T1000 (cell line): ENCODE measurements at regions not wholly inside any gene's neighbourhood (a gene's known extent, or its start where the extent isn't known, plus 50 kb on each side); places are given as distances from the start of the nearest gene placed in this dataset.
"Not testable (repeated sequence)": the region's sequence is repeated elsewhere in the genome, so short reads cannot be mapped to it uniquely, and the experiment has no call there.

ENCODE experiments used
- DNase-seq: peaks from one replicate; lab custom pipeline; 2025; ENCODE audit warnings: mixed read lengths; lab: John Stamatoyannopoulos, UW

DNA sequence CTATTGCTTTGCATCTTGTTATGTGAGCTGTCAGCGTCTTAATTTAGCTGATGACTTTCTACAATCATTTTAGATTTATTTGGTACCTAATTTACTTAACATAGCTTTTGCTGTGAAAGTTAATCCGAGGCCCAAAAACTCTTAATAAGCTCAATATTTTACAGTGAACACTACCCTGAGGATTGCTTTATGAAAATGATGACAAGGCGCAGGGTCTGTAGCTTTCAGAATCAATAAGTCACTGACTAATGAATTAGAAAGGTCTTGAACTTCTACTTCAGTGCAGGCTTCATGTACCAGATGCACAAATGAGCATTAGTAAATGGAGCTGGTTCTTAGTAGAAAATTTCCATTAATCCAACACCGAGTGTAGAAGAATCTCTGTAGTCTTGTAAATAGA, 81.4 kb upstream of the ZNF366 start:
- no peak for DNase-seq

DNA sequence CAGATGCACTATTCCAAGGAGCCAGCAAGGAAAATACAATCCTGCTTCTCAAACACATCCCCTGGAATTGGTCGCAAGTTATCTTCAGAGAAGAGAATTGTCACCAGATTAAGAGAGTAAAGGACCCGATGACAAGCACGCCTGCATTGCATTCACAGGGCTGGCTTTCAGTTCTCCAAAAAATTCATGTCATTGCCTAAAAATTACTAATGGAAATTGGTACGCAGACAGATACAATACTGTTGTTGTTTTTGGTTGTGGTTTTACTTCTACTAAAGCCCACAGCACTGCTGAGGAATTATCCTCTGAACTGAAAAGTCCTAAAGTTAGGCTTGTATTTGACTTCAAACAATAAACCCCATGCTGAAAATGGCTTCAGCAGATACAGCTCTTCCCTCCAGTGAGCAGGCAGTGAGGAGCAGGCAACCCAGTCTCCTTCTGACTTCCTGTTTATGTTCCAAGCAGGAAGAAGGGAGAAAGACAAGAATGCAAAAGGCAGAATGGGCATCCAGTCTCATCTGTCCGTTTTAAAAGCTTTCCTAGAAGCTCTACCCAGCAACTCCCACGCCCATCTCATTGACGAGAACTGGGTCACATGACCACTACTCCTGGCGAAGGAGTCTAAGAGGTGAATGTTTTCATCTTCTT, 80.6 kb upstream of the ZNF366 start:
- DNase-seq = no peak

DNA sequence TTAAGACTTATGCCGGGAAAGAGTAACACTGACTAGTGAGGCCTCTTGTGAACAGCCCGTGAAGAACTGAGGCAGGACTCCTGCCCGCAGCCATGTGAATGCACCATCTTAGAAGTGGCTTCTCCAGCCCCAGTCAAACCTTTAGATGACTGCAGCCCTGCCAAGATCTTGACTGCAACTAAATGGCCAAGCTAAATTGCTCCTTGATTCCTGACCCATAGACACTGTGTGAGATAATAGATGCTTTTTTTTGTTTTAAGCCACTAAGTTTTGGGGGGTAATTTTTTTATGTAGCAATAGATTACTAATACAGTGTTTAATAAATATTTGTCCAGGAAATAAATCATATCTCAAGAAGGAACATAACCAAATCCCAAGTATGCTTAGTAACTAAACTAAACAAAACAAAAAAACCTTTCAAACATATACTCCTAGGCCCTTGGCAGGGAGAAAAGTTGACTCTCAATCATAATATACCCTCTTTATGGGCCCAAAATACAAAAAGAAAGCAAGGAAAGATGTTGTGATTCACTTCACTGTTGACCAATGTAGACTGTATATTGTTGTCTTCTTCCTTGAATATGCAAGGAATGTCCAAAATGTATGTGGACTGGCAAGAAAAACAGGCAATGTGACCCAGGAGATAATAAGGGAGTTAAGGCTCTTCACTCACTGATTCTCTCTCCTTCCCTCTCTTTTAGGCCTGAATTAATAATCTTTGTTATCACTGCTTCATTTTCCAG, 79.7 kb upstream of the ZNF366 start:
- DNase-seq = no peak

DNA sequence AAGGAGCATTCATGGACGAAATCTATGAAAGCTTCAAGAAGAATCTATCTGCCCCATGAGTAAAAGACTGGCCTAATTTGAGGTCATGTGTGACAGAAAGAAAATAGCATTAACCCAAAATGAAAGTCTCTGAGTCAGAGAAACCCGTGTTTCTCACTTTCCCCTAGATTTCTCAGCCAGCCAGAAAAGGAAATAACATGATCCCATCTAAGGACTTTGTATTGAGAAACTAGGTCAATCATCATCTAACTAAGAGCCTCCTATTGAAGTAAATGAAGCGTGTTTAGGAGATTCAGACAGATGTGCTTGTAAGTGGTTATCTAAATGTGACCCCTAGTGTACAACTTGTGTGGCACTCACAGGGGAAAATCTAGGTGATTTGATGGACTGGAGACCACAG, 77.3 kb upstream of the ZNF366 start:
- DNase-seq = no peak

DNA sequence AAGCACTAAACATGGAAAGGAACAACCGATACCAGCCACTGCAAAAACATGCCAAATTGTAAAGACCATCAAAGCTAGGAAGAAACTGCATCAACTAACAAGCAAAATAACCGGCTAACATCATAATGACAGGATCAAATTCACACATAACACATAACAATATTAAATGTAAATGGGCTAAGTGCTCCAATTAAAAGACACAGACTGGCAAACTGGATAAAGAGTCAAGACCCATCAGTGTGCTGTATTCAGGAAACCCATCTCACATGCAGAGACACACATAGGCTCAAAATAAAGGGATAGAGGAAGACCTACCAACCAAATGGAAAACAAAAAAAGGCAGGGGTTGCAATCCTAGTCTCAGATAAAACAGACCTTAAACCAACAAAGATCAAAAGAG, 72.1 kb upstream of the ZNF366 start:
- DNase-seq = not testable (repeated sequence)

DNA sequence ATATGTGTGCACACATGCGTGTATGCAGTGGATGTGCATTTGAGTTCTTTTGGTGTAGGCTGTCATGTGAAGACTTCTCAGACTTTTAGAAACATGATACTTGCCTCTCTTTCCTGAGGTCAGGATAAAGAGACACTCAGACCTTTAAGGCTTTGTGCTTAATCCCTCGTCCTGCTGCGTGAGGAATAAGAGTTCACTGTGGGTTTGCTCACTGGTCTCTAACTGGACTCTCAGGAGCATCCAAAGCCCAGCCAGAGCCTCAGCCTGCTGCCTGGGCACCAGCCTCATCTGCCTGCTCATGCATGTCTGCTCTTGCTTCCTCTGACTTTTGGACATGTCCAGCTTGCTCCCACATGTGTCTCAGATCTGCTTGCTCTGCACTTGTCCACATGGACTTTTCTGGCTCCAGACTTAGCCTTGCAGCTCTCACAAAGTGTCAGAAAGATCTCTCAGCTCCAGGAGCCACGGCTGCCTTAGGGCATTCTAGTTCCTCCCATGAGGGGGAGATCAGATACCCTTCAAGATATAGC, 65.1 kb upstream of the ZNF366 start:
- DNase-seq = no peak

DNA sequence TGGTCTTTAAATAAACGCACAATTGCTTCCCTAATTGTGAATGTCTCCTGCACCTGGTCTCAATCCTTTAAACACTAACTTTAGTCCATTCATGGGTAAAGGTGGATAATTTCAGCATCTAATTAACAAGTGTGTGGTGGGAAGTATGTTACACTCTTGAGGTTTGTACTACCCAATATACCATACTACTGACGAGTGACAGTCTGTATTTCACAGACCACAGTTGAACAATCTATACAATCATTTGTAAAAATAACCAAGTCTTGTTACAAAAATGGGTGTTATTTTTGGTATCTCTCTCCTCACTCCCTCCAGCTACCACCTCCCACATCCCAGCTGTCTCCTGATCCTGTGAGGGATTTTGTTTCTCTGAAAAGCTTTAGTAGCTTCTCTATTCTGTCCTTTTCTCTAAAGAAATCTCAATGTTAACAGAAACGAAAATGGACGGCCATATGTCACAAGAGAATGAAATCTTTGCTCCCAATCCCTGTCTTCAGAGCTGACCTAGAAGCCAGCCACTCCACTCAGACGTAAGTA, 62.3 kb upstream of the ZNF366 start:
- no peak for DNase-seq

DNA sequence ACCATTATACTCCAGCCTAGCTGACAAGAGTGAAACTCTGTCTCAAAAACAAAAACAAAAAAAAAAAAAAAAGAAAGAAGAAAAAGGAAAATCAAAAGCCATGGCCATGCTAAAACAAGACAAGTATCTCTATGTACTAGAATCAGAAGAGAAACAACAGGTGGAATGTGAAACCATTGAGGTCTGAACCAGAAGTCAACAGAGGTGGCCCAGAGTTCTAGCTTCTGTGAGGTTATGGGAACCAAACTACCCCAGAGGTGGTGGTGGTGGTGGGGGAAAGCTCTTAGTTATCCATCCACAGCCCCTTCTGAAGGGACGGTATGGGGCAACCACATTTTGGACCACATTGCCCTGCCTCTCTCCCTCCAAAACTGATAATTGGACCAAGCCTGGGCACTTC, 59.5 kb upstream of the ZNF366 start:
- no peak for DNase-seq

DNA sequence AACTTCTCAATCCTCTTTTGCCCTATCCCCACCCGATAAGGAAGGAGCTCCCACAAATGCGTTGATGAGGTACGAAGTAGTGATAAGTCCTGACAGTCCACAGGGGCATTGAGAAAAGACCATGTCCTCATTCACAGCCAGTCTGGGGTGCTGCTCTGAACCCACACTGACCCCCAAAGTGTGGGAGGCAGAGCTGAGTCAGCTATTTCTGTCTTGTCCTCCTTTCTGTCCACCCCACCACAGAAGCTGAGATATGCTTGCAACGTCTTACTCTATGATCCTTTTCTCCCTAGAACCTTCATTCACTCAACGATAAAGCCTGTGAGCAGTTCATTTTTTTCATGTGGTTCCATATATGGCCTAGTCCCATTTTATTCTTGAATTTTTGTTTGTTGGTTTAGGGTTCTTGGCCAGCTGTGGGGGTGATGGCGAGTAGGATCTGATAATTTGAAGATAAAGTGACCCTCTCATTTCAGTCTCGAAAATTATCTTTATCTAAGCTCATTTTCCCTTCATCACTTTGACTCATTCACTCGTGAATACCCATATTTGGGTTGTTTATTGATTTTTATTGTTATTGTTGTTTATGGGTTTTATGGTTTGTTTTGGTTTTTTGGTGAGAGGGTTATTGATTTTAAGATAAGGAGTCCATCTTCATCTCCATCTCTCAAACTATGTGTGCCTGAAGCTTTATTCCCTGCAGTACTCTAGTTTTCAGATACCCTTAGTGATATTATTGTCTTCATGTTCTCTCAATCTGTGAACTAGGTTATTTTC, 58.5 kb upstream of the ZNF366 start:
- no peak for DNase-seq

DNA sequence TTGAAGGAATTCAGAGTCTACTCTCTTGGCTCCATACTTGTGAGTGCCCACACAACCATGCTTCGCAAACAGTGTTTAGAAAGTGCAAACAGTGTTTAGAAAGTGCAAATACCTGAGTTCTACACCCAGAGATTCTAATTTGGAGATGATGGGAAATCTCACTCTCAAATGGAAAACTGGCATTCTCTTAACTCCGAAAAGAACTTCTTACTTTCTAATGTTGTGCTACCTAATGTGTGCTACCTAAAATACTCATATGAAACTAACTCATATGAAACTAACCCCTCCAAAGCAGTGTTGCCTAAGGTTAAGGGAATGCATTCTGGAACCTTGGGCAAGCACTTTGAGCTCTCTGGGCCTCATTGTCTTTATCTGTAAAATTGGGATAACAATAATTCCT, 55.5 kb upstream of the ZNF366 start:
- DNase-seq = no peak

DNA sequence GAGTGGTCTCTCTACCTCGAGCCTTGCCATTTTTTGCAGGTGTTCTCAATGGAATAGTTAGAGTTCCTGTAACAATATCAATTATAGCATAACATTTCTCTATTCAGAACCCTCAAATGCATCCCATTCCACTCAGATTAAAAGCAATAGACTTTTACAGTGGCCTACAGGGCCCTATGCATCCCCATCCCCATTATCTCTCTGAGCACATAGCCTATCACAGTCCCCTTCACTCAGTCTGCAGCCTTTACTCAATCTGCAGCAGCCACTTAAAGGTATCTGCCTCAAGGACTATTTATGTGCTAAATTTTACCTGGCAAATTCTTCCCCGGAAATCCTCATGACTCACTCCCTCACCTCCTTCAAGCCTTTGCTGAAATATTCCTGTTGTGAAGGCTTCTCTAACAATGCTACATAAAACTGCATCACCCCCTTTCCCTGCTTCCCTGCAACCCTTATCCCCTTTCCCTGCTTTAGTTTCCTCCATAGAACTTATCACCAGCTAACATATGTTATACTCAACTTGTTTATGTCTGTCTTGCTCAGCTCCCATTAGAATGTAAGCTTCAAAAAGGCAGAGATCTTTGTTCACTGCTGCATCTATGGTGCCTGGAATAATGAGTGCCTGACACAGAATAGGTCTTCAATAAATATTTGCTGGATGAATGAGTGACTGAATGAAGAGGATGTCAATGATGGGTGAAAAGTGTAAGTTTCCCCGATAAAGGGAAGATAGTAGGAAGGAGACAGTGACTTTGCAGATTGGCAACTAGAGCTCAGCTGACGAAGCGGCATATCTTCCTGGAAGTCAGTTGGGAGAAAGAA, 54.1 kb upstream of the ZNF366 start:
- no peak for DNase-seq

DNA sequence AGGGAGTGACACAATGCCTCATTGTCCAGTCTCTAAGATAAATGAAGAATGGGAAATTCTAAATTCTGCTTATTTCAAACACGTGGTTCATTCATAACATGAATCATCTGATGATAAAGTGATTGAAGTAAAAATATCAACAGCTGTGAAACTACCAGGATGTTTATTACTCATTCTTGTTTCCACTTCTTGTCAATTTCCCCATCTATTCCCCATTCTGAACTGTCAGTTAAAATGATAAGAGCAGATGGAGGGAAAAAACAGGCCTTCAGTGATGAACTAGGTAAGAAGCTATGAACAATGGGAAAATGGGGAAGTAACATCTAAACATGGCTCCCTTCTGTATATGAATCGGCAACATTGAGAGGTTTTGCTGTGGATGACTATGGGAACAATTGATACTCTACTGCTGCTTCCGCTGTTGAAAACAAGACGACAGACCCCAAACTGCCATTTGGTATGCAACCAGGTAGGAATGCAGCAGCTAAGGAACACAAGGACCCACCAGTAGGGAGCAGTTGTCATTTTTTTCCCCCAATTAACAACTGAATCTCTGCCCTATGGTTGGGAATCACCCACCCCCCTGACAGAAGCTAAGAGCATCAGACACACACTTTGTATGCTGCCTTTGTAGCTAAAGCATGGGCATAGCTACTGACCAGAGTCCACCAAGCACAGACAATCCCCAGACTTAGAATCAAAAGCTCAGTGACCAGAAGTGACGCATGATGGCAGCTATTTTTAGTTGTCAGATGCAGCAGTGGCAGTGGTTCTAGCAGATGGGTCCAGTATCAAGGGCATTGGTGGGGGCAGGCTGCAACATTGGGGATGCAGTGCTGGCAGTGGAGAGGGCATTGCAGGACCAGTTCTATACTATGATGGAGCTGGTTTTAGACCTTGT, 52.9 kb upstream of the ZNF366 start:
- DNase-seq = no peak

DNA sequence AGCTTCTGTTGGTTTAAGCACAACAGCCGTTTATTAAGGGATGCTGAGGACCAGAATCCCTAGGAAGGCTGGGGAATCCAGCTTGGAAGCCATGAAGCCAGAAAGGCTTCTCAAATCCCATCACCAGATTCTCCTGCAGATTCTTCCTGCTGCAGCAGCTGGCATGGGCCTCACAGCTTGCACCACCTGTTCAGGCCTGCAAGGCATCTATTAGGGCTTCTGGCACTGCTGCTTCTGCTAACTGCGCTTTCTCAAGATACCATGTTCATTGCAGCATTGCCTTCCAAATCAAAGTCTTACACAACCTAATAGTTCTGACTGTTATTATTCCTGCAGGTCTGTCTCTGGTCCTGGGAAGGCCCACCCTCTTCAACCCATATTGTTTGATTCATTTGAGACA, 51.2 kb upstream of the ZNF366 start:
- DNase-seq = no peak

DNA sequence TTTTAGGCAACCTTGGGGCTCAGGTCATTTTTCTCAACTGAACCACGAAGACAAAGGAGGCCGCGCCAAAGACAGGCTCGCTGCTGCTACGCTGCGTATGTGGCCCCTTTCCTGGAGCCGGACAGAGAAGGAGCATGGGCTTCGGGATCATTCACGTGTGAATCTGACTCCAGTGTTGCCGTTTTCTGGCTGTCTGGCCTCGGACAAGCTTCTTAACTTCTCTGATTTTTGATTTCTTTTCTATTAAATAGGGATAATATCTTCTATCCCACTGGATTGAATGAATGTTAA, 50.8 kb upstream of the ZNF366 start:
- no peak for DNase-seq

DNA sequence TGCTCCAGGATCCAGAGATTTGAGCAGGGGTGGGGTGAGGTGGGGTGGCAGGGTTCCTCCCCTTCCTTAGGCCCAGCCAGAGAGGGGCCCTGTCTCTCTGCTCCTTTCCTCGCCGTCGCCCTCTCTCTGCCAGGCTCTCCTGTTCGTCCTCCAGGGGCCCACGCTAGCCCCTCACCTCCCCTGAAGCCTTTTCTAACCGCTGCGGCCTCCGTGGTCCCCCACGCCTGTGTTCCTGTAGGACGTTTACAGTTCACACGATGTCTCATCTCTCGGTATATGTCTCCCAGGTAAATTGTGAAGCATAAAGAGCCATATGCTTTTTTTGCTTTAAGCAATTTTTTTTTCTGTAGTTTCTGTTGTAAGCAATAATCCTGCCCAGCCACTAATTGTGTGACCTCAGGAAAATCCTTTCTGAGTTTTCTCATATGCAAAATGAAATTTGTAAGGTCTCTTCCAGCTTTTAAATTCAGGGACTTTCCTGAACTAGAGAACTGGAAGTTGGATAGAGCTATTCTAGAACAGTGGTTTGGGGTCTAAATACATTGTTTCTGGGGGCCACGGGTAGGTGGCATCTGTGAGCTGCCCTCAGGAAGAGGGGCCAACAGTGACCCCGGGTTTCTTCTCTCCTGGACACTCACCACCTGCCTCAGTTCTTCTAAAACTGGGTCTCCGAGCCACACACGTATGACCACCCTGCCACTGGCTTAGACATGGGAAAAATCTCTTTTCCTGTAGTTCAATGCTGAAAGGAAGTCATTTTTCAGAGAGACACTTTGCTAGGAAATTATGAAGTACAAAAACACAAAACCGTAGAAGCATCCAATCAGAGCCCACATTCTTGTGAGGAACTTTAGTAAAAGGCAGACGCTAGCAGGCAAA, 50.2 kb upstream of the ZNF366 start:
- no peak for DNase-seq
